A673 (cell line): ENCODE measurements at regions not wholly inside any gene's neighbourhood (a gene's known extent, or its start where the extent isn't known, plus 50 kb on each side); places are given as distances from the start of the nearest gene placed in this dataset.

Experiments
- CTCF ChIP-seq: fragments of 300-800, 200-600 bp; sonication (generic); conservative IDR thresholded peaks from 2 replicates; pipeline ENCODE4 v1.5.1; 2017; ENCODE audit warnings: low read depth, mild to moderate bottlenecking, antibody characterized with exemption, low read length, moderate library complexity, mixed read lengths
- EZH2 ChIP-seq: fragments of 200-600 bp; sonication (generic); IDR thresholded peaks from 2 replicates; pipeline ENCODE4 v1.6.1; 2017; ENCODE audit warnings: borderline replicate concordance, low read depth, mild to moderate bottlenecking, mixed read lengths, antibody characterized with exemption, low read length; ENCODE audit not compliant: poor library complexity, severe bottlenecking

GRCh38 chr4:151841107-151841506 lies 80.3 kb upstream of the GATB start:
- TF ChIP-seq CTCF (no peak), EZH2 (no peak)
